Gastroesophageal sphincter (tissue), 4 donors: ENCODE measurements at regions not wholly inside any gene's neighbourhood (a gene's known extent, or its start where the extent isn't known, plus 50 kb on each side); places are given as distances from the start of the nearest gene placed in this dataset.

Source experiments
- ATAC-seq: fragments of 150-250 bp; one replicate; pipeline ENCODE4 v1.9.1; 2016; ENCODE audit warnings: mild to moderate bottlenecking, moderate library complexity
- H3K27ac ChIP-seq, 4 donors: fragments of 200-600 bp; sonication (generic) in 3 of 4; 1 replicate in 3 of 4; 2 replicates in 1 of 4; pipeline ENCODE4 v1.5.1; 2016 to 2019
- H3K27me3 ChIP-seq: fragments of 200-600 bp; sonication (generic); one replicate; pipeline ENCODE4 v1.5.1; 2019
- H3K36me3 ChIP-seq, 2 donors: fragments of 200-600 bp; sonication (generic); one replicate each; pipeline ENCODE4 v1.5.1; 2019; ENCODE audit warnings: control low read depth in 1 of 2
- H3K4me1 ChIP-seq, 3 donors: fragments of 200-600 bp; sonication (generic); 1 replicate in 2 of 3; 2 replicates in 1 of 3; pipeline ENCODE4 v1.5.1; 2016 to 2019; ENCODE audit warnings: control low read depth in 2 of 3
- H3K4me3 ChIP-seq, 2 donors: fragments of 200-600 bp; sonication (generic); one replicate each; pipeline ENCODE4 v1.5.1; 2019; ENCODE audit warnings: mild to moderate bottlenecking in 1 of 2, moderate library complexity in 1 of 2
- H3K9me3 ChIP-seq, 3 donors: fragments of 200-600 bp; sonication (generic); one replicate each; pipeline ENCODE4 v1.5.1; 2017 to 2019; ENCODE audit warnings: control low read depth in 2 of 3
- CTCF ChIP-seq, 4 experiments: fragments of 200-600 bp in 2 of 4; fragments of 450-650 bp in 2 of 4; sonication (generic) in 1 of 4; IDR thresholded peaks; one replicate each; pipeline ENCODE4 v1.5.1; 2017 to 2019; ENCODE audit warnings: antibody characterized with exemption in 4 of 4, mild to moderate bottlenecking in 2 of 4, moderate library complexity in 2 of 4
- EP300 ChIP-seq: sonication (generic); formaldehyde crosslinking; IDR thresholded peaks from one replicate; pipeline ENCODE4 v1.6.1; 2017; ENCODE audit warnings: antibody characterized with exemption, mild to moderate bottlenecking
- POLR2A ChIP-seq, 2 donors: fragments of 450-650 bp; IDR thresholded peaks; one replicate each; pipeline ENCODE4 v1.6.1; 2017; ENCODE audit warnings: antibody characterized with exemption in 2 of 2, mild to moderate bottlenecking in 2 of 2, moderate library complexity in 1 of 2
- POLR2AphosphoS5 ChIP-seq: sonication (generic); formaldehyde crosslinking; IDR thresholded peaks from one replicate; pipeline ENCODE4 v1.6.1; 2017; ENCODE audit warnings: antibody characterized with exemption
- WGBS, 2 donors: methylation state at CpG; one replicate each; pipeline ENCODE4 v1.1.5; 2018; ENCODE audit warnings: low coverage in 1 of 2; 5-methylcytosine and 5-hydroxymethylcytosine counted together

DNA sequence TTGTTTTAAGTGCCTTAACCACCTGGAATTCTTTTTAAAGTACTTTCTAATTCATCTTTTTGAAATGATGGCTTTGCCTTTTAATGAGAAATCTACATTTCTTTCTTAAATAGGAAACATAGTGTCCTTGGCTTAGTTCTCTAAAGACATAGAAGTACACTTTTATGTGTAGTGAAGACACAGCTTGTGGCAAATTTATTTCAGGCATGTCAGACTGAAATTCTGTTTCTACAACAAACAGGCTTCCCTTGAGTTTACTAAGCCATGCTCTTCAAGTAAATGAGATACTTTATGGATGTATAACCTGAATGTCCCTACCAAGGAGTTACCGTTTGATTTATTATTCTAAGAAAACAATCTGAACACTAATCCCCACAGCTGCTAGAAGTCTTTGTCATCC, 136.9 kb upstream of the MAGI2 start:
- WGBS, 2 donors: 67 to 73% methylated on average over 1 of the region's 1 CpG
- Histone ChIP-seq H3K27ac (no peak overlapping the region), H3K4me3 (no peak overlapping the region), H3K9me3 (no peaks in the 10 kb centered on the region), H3K27me3 (no peaks in the 10 kb centered on the region), H3K4me1 (no peaks in the 10 kb centered on the region), H3K36me3 (no peaks in the 10 kb centered on the region)
- TF ChIP-seq POLR2AphosphoS5 (no peak), EP300 (no peak), CTCF (IDR thresholded peaks at IDR 0.05) (no peak), POLR2A (IDR thresholded peaks at IDR 0.05) (no peak)
- ATAC-seq: no peak

DNA sequence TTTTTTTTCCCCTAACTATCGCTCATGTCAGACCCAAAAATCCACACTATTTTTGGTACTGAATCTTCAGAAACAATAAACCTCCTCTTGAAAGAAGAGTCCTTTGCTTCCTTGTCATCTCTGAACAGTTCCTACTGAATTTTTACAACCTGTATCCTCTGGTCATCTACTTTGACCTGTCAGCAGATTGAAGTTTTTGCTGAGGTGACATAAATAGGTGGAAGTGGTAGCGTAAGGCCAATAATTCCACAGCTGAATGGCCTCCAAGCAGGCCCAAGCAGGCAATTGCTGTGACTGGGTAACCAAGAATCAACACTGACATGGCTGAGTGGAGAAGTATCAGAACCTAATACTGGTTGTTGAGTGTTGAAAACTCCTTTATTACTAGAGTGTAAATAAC, 117.4 kb upstream of the MAGI2 start:
- H3K27ac ChIP-seq: no peak overlapping the region
- TF ChIP-seq EP300 (no peak), POLR2AphosphoS5 (no peak), POLR2A (IDR thresholded peaks at IDR 0.05) (no peak), CTCF (IDR thresholded peaks at IDR 0.05) (no peak)
- H3K9me3 ChIP-seq: no peaks in the 10 kb centered on the region
- H3K4me3 ChIP-seq: no peak overlapping the region
- no peaks in the 10 kb centered on the region for H3K36me3 ChIP-seq
- H3K4me1 ChIP-seq: no peaks in the 10 kb centered on the region
- no peaks in the 10 kb centered on the region for H3K27me3 ChIP-seq
- no peak for ATAC-seq
- 88 to 100% methylated on average over 1 to 2 of the region's 2 CpGs for WGBS, 2 donors

GRCh38 chr7:79563821-79564522, 110.5 kb upstream of the MAGI2 start:
- no peaks in the 10 kb centered on the region for H3K4me1 ChIP-seq
- no peaks in the 10 kb centered on the region for H3K36me3 ChIP-seq
- no peak overlapping the region for H3K4me3 ChIP-seq
- no peaks in the 10 kb centered on the region for H3K27me3 ChIP-seq
- no peak for ATAC-seq
- 100% methylated on average over 2 of the region's 2 CpGs for WGBS, 2 donors
- TF ChIP-seq EP300: no peak
- TF ChIP-seq CTCF (IDR thresholded peaks at IDR 0.05): no peak
- no peak for TF ChIP-seq POLR2AphosphoS5
- no peak for TF ChIP-seq POLR2A (IDR thresholded peaks at IDR 0.05)
- H3K27ac ChIP-seq: no peak overlapping the region
- H3K9me3 ChIP-seq: no peaks in the 10 kb centered on the region

DNA sequence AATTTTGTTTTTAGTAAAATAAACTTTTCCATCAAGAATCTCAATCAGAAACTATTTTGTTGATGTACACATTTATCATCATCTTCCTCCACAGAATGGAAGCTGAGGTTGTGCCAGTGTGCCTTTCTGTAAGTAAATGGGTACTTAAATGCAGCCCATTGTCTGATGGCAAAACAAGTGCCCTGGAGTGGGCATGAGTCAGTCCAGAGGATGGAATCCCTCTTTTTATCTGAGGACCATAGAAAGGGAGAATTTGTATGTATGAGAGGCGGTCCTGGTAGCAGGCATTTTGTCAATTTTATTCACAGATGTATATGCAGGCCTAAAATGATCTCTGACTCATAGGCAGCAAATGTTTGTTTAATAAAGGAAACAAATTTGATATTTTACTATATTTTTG, 102.1 kb upstream of the MAGI2 start:
- Histone ChIP-seq H3K36me3 (no peaks in the 10 kb centered on the region), H3K4me1 (no peaks in the 10 kb centered on the region), H3K4me3 (no peak overlapping the region), H3K27me3 (no peaks in the 10 kb centered on the region), H3K9me3 (no peaks in the 10 kb centered on the region), H3K27ac (no peak overlapping the region)
- WGBS, 2 donors: 100% methylated on average over 1 of the region's 1 CpG
- no peak for ATAC-seq
- TF ChIP-seq CTCF (IDR thresholded peaks at IDR 0.05) (no peak), POLR2AphosphoS5 (no peak), POLR2A (IDR thresholded peaks at IDR 0.05) (no peak), EP300 (no peak)

DNA sequence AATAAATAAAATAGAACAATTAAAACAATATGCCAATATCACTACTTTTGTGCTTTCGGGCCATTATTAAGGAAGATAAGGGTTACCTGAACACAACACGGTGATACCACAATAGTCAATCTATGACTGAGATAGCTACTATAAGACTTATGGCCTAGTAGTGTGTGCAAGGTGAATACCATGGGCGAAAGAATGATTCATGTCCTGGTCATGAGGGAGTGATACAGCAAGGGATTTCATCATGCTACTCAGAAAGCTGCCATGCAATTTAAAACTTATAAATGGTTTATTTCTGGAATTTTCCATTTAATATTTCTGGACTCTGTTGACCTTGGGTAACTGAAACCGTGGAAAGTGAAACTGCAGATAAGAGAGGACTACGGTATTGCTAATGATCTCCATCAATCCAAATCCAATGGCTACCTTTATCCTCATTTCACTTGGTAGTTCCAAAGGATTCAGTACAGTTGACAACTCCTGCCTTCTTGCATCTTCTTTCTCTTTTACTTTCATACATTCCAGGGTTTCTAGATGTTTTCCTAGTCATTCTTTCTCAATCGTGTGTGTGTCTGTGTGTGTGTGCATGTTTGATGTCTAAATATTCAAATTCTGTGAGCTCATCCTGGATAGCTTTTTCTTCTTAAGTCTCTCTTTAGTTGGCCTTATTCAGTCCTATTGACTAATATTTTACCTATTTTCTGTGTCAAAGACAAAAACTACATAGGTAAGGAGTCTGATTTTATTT, 100.5 kb upstream of the MAGI2 start:
- no peak for ATAC-seq
- no peak overlapping the region for H3K27ac ChIP-seq
- no peaks in the 10 kb centered on the region for H3K36me3 ChIP-seq
- H3K4me1 ChIP-seq: no peaks in the 10 kb centered on the region
- no peak overlapping the region for H3K4me3 ChIP-seq
- TF ChIP-seq CTCF (IDR thresholded peaks at IDR 0.05): no peak
- TF ChIP-seq POLR2AphosphoS5: no peak
- TF ChIP-seq EP300: no peak
- 83 to 91% methylated on average over 6 of the region's 6 CpGs for WGBS, 2 donors
- no peaks in the 10 kb centered on the region for H3K27me3 ChIP-seq
- no peaks in the 10 kb centered on the region for H3K9me3 ChIP-seq
